H1 (cell line): ENCODE measurements at regions not wholly inside any gene's neighbourhood (a gene's known extent, or its start where the extent isn't known, plus 50 kb on each side); places are given as distances from the start of the nearest gene placed in this dataset.

Experiments
- CTCF ChIA-PET: fragments of 300-600 bp; sonication (Branson Sonifier 250); formaldehyde crosslinking; loops from one replicate; lab custom pipeline; 2021; ENCODE audit not compliant: partially characterized antibody; lab: Charles Lee
- POLR2A ChIA-PET: fragments of 300-600 bp; sonication (Branson Sonifier 250); formaldehyde crosslinking; loops from one replicate; lab custom pipeline; 2021; ENCODE audit warnings: inconsistent platforms; ENCODE audit not compliant: partially characterized antibody; lab: Charles Lee
- DNase-seq, 2 experiments: peaks; one replicate each; pipeline versions ENCODE4 v3.0.0 to v3.0.0-alpha.2; 2010 to 2022; ENCODE audit warnings: low spot score in 2 of 2, low read depth in 1 of 2, mixed read lengths in 1 of 2
- FAIRE-seq: peaks from 2 replicates; lab custom pipeline; 2011; peaks lifted over from hg19 to GRCh38; lab: Jason Lieb, UNC
- H2AFZ ChIP-seq: 2 replicates; pipeline ENCODE4 v1.8.1; 2012; ENCODE audit warnings: low read length, inconsistent platforms
- H2AK5ac ChIP-seq: 2 replicates; pipeline ENCODE4 v1.6.1; 2013; ENCODE audit warnings: low read depth, low read length
- H2BK120ac ChIP-seq: replicated peaks from 2 replicates; pipeline ENCODE3; 2013; ENCODE audit warnings: low read depth, low read length, inconsistent platforms
- H2BK12ac ChIP-seq: 2 replicates; pipeline ENCODE4 v1.6.1; 2013; ENCODE audit warnings: low read depth, low read length
- H2BK15ac ChIP-seq: 2 replicates; pipeline ENCODE4 v1.6.1; 2013; ENCODE audit warnings: low read length
- H2BK20ac ChIP-seq: 2 replicates; pipeline ENCODE4 v1.6.1; 2013; ENCODE audit warnings: low read length
- H2BK5ac ChIP-seq: 2 replicates; pipeline ENCODE4 v1.6.1; 2013; ENCODE audit warnings: low read depth, low read length
- H3K14ac ChIP-seq: 2 replicates; pipeline ENCODE4 v1.6.1; 2013; ENCODE audit warnings: inconsistent platforms; ENCODE audit not compliant: insufficient read length
- H3K18ac ChIP-seq: 2 replicates; pipeline ENCODE4 v1.6.1; 2013; ENCODE audit warnings: low read length; ENCODE audit errors: extremely low read depth
- H3K23ac ChIP-seq: 2 replicates; pipeline ENCODE4 v1.6.1; 2013; ENCODE audit warnings: inconsistent platforms; ENCODE audit not compliant: insufficient read length
- H3K23me2 ChIP-seq: 2 replicates; pipeline ENCODE4 v1.6.1; 2013; ENCODE audit warnings: low read depth, low read length
- H3K27ac ChIP-seq: 2 replicates; pipeline ENCODE4 v1.6.1; 2011; ENCODE audit warnings: low read depth, low read length, inconsistent platforms
- H3K27me3 ChIP-seq, 4 experiments: replicated peaks in 1 of 4; 1 replicate in 1 of 4; 2 replicates in 3 of 4; pipeline versions ENCODE4 v1.6.1 to v1.8.1; 2011 to 2013; ENCODE audit warnings: low read length in 3 of 4, mild to moderate bottlenecking in 3 of 4, inconsistent platforms in 2 of 4, mixed read lengths in 2 of 4, moderate library complexity in 1 of 4; ENCODE audit not compliant: control insufficient read depth in 3 of 4, insufficient read depth in 3 of 4; ENCODE audit errors: extremely low read depth in 1 of 4
- H3K36me3 ChIP-seq, 4 experiments: 2 replicates each; pipeline versions ENCODE4 v1.6.1 to v1.8.1; 2011 to 2013; ENCODE audit warnings: mild to moderate bottlenecking in 4 of 4, low read length in 3 of 4, moderate library complexity in 2 of 4, control low read depth in 1 of 4, inconsistent platforms in 1 of 4; ENCODE audit not compliant: insufficient read depth in 4 of 4, control insufficient read depth in 2 of 4
- H3K4ac ChIP-seq: replicated peaks from 2 replicates; pipeline ENCODE3; 2013; ENCODE audit warnings: low read length, low read depth, mixed read lengths, inconsistent platforms; ENCODE audit not compliant: insufficient read length
- H3K4me1 ChIP-seq, 4 experiments: replicated peaks in 1 of 4; 1 replicate in 1 of 4; 2 replicates in 3 of 4; pipeline versions ENCODE4 v1.6.1 to v1.8.1; 2011 to 2013; ENCODE audit warnings: low read length in 3 of 4, inconsistent platforms in 2 of 4, mixed read lengths in 1 of 4; ENCODE audit not compliant: insufficient read depth in 4 of 4, control insufficient read depth in 3 of 4
- H3K4me2 ChIP-seq, 2 experiments: 2 replicates each; pipeline versions ENCODE4 v1.6.1 to v1.8.1; 2011 to 2013; ENCODE audit warnings: low read depth in 2 of 2, low read length in 2 of 2, control low read depth in 1 of 2, inconsistent platforms in 1 of 2, mild to moderate bottlenecking in 1 of 2; ENCODE audit not compliant: insufficient read depth in 1 of 2
- H3K4me3 ChIP-seq, 4 experiments: fragments of 200-600, 300-600 bp in 1 of 4; sonication (generic), shearing (Covaris generic), sonication (Bioruptor Twin) in 1 of 4; 2 replicates each; pipeline versions ENCODE4 v1.5.1 to v1.8.1; 2011 to 2016; ENCODE audit warnings: low read length in 4 of 4, low read depth in 3 of 4, control low read depth in 2 of 4, inconsistent platforms in 2 of 4, mild to moderate bottlenecking in 2 of 4, mixed read lengths in 1 of 4, moderate library complexity in 1 of 4; ENCODE audit not compliant: insufficient read depth in 2 of 4; ENCODE audit errors: extremely low read depth in 1 of 4
- H3K56ac ChIP-seq: replicated peaks from 2 replicates; pipeline ENCODE3; 2013; ENCODE audit warnings: low read depth, mild to moderate bottlenecking, mixed read lengths, low read length, inconsistent platforms; ENCODE audit not compliant: insufficient read length
- H3K79me1 ChIP-seq: 2 replicates; pipeline ENCODE4 v1.6.1; 2013; ENCODE audit warnings: low read depth, low read length, control low read depth
- H3K79me2 ChIP-seq, 2 experiments: 2 replicates each; pipeline versions ENCODE4 v1.6.1 to v1.8.1; 2012 to 2013; ENCODE audit warnings: low read length in 2 of 2, mild to moderate bottlenecking in 2 of 2, inconsistent platforms in 1 of 2; ENCODE audit not compliant: insufficient read depth in 2 of 2, control insufficient read depth in 1 of 2
- H3K9ac ChIP-seq, 4 experiments: replicated peaks in 1 of 4; 1 replicate in 1 of 4; 2 replicates in 3 of 4; pipeline versions ENCODE4 v1.6.1 to v1.8.1; 2011 to 2013; ENCODE audit warnings: low read depth in 3 of 4, low read length in 3 of 4, control low read depth in 2 of 4, mild to moderate bottlenecking in 2 of 4, moderate library complexity in 2 of 4, inconsistent platforms in 1 of 4; ENCODE audit errors: extremely low read depth in 1 of 4
- H3K9me3 ChIP-seq, 2 experiments: 2 replicates each; pipeline versions ENCODE4 v1.6.1 to v1.8.1; 2012 to 2013; ENCODE audit warnings: mild to moderate bottlenecking in 2 of 2, moderate library complexity in 2 of 2, control low read depth in 1 of 2, inconsistent platforms in 1 of 2, low read depth in 1 of 2, low read length in 1 of 2, mixed read lengths in 1 of 2; ENCODE audit not compliant: insufficient read depth in 2 of 2
- H4K20me1 ChIP-seq, 2 experiments: replicated peaks in 1 of 2; 2 replicates each; pipeline versions ENCODE3 to v1.8.1; 2011 to 2013; ENCODE audit warnings: inconsistent platforms in 2 of 2, low read length in 2 of 2, mild to moderate bottlenecking in 1 of 2; ENCODE audit not compliant: insufficient read depth in 2 of 2, control insufficient read depth in 1 of 2
- H4K5ac ChIP-seq: 2 replicates; pipeline ENCODE4 v1.6.1; 2013; ENCODE audit warnings: low read length, low read depth, mixed read lengths, inconsistent platforms; ENCODE audit not compliant: insufficient read length
- H4K8ac ChIP-seq: 2 replicates; pipeline ENCODE4 v1.8.0; 2013; ENCODE audit warnings: mild to moderate bottlenecking, moderate library complexity, low read length, inconsistent platforms; ENCODE audit not compliant: insufficient read depth; ENCODE audit errors: extremely low read depth
- H4K91ac ChIP-seq: replicated peaks from 2 replicates; pipeline ENCODE3; 2013; ENCODE audit warnings: low read length, mixed read lengths, inconsistent platforms; ENCODE audit not compliant: insufficient read length
- CTCF ChIP-seq, 3 experiments: IDR thresholded peaks; 1 replicate in 2 of 3; 2 replicates in 1 of 3; pipeline versions ENCODE4 v1.5.1 to v1.6.1; 2011; ENCODE audit warnings: low read length in 3 of 3, mild to moderate bottlenecking in 3 of 3, inconsistent platforms in 2 of 3, low read depth in 1 of 3, moderate library complexity in 1 of 3; ENCODE audit not compliant: insufficient read depth in 1 of 3; ENCODE audit errors: control extremely low read depth in 1 of 3
- EGR1 ChIP-seq: IDR thresholded peaks from 2 replicates; pipeline ENCODE4 v1.6.1; 2011; ENCODE audit warnings: low read depth, low read length, borderline replicate concordance
- JUND ChIP-seq: IDR thresholded peaks from 2 replicates; pipeline ENCODE4 v1.6.1; 2011; ENCODE audit warnings: mild to moderate bottlenecking, improper control_type of control experiment, low read length
- RXRA ChIP-seq: IDR thresholded peaks from 2 replicates; pipeline ENCODE4 v1.6.1; 2011; ENCODE audit warnings: low read depth, mild to moderate bottlenecking, low read length, moderate library complexity; ENCODE audit not compliant: insufficient read depth
- WGBS, 2 experiments: shearing (Covaris generic) in 1 of 2; methylation state at CpG; one replicate each; pipeline versions ENCODE4 v1.1.6 to v1.1.7; 2013 to 2015; ENCODE audit warnings: low lambda C conversion rate in 2 of 2, mixed read lengths in 2 of 2, inconsistent platforms in 1 of 2, low coverage in 1 of 2, missing lambda C conversion rate in 1 of 2; ENCODE audit not compliant: insufficient replicate concordance in 2 of 2, insufficient coverage in 1 of 2, insufficient read length in 1 of 2; ENCODE audit errors: extremely low coverage in 1 of 2, missing lambda C conversion rate in 1 of 2; 5-methylcytosine and 5-hydroxymethylcytosine counted together

- Histone ChIP-seq H3K27me3 (no peaks in the 10 kb centered on the region), H2BK20ac (no peak overlapping the region), H3K9me3 (0 out of 4 replicates have a peak, but pooled peaks cover 0 to 7% of the 10 kb centered on the region in 2 experiments), H3K56ac (no peak overlapping the region), H2BK12ac (no peak overlapping the region), H3K36me3 (no peaks in the 10 kb centered on the region), H3K4me2 (no peak overlapping the region), H3K23me2 (no peaks in the 10 kb centered on the region), H3K4me1 (no peaks in the 10 kb centered on the region), H4K8ac (no peak overlapping the region), H3K4ac (no peak overlapping the region), H2BK5ac (no peak overlapping the region), H3K9ac (no peak overlapping the region), H4K20me1 (no peaks in the 10 kb centered on the region), H2AFZ (no peak overlapping the region), H3K79me2 (no peaks in the 10 kb centered on the region), H2AK5ac (no peak overlapping the region), H4K91ac (no peak overlapping the region), H3K23ac (no peak overlapping the region), H3K27ac (no peak overlapping the region), H3K4me3 (no peak overlapping the region), H4K5ac (no peak overlapping the region), H3K18ac (no peak overlapping the region), H2BK15ac (no peak overlapping the region), H3K14ac (no peak overlapping the region)
- 90% methylated on average over 4 of the region's 4 CpGs; no CpG with 5 or more reads in 1 of the 2 experiments for WGBS, 2 experiments
- no peak for DNase-seq
- POLR2A ChIA-PET = no interaction called here
- FAIRE-seq = no peak
- TF ChIP-seq EGR1 = no peak
- no peak for TF ChIP-seq JUND
- no peak for TF ChIP-seq CTCF (IDR thresholded peaks at IDR 0.05; ENCODE audit: control extremely low read depth in 1 of 3, insufficient read depth in 1 of 3, low read depth in 1 of 3, low read length in 3 of 3)
- no peak for TF ChIP-seq RXRA
- TF ChIP-seq, all 59 proteins: peak for 0
- Histone ChIP-seq H2BK120ac (no peak overlapping the region), H3K79me1 (no peaks in the 10 kb centered on the region)
- CTCF ChIA-PET = interaction anchor here (1.0 kb wide), 1 partner anchor 45 kb away, joined by 3 read pairs; no protein-coding TSS in a partner anchor
Observed at GRCh38 chr13:34719060-34719875, 222.8 kb upstream of the NBEA start.
